HG02870 (cell line): ENCODE measurements at regions not wholly inside any gene's neighbourhood (a gene's known extent, or its start where the extent isn't known, plus 50 kb on each side); places are given as distances from the start of the nearest gene placed in this dataset.
"Not testable (repeated sequence)": the region's sequence is repeated elsewhere in the genome, so short reads cannot be mapped to it uniquely, and the experiment has no call there.

Source experiments
- ATAC-seq: cut with Tn5 transposase; IDR thresholded peaks from one replicate; pipeline ENCODE4 v1.9.1; 2021; ENCODE audit warnings: mild to moderate bottlenecking, moderate library complexity; ENCODE audit not compliant: unreplicated experiment

GRCh38 chr13:91233291-91233690, 114.2 kb upstream of the MIR17HG start:
- ATAC-seq, result no peak

GRCh38 chr13:91236182-91236581, 111.3 kb upstream of the MIR17HG start:
- no peak for ATAC-seq

GRCh38 chr13:91236921-91237320, 110.6 kb upstream of the MIR17HG start:
- ATAC-seq, result no peak

GRCh38 chr13:91238036-91238435, 109.5 kb upstream of the MIR17HG start:
- ATAC-seq, result peak; percentile 92

GRCh38 chr13:91240341-91240740, 107.1 kb upstream of the MIR17HG start:
- no peak for ATAC-seq

- no peak for ATAC-seq
Observed at GRCh38 chr13:91241221-91241933, 106.1 kb upstream of the MIR17HG start.

- no peak for ATAC-seq
Observed at GRCh38 chr13:91242652-91243051, 104.8 kb upstream of the MIR17HG start.

- ATAC-seq, result no peak
Observed at GRCh38 chr13:91245288-91245687, 102.2 kb upstream of the MIR17HG start.

GRCh38 chr13:91247768-91248167, 99.7 kb upstream of the MIR17HG start:
- ATAC-seq, result no peak

- no peak for ATAC-seq
Observed at GRCh38 chr13:91248249-91248648, 99.2 kb upstream of the MIR17HG start.

GRCh38 chr13:91249370-91249769, 98.1 kb upstream of the MIR17HG start:
- ATAC-seq, result no peak

GRCh38 chr13:91249861-91250260, 97.6 kb upstream of the MIR17HG start:
- no peak for ATAC-seq

- ATAC-seq, result not testable (repeated sequence)
Observed at GRCh38 chr13:91251573-91251972, 95.9 kb upstream of the MIR17HG start.

- ATAC-seq, result no peak
Observed at GRCh38 chr13:91264484-91264883, 83.0 kb upstream of the MIR17HG start.

GRCh38 chr13:91269237-91269636, 78.2 kb upstream of the MIR17HG start:
- ATAC-seq, result no peak

GRCh38 chr13:91270031-91270430, 77.5 kb upstream of the MIR17HG start:
- no peak for ATAC-seq

- no peak for ATAC-seq
Observed at GRCh38 chr13:91272235-91272777, 75.2 kb upstream of the MIR17HG start.

- no peak for ATAC-seq
Observed at GRCh38 chr13:91273675-91274074, 73.8 kb upstream of the MIR17HG start.

- no peak for ATAC-seq
Observed at GRCh38 chr13:91277013-91277676, 70.3 kb upstream of the MIR17HG start.

GRCh38 chr13:91278291-91278690, 69.2 kb upstream of the MIR17HG start:
- no peak for ATAC-seq

- ATAC-seq, result no peak
Observed at GRCh38 chr13:91278888-91279287, 68.6 kb upstream of the MIR17HG start.

GRCh38 chr13:91280801-91281200, 66.7 kb upstream of the MIR17HG start:
- no peak for ATAC-seq
